Keratinocyte (primary cell): ENCODE measurements at regions not wholly inside any gene's neighbourhood (a gene's known extent, or its start where the extent isn't known, plus 50 kb on each side); places are given as distances from the start of the nearest gene placed in this dataset.

Experiments
- CTCF ChIP-seq, 3 experiments: IDR thresholded peaks in 1 of 3; conservative IDR thresholded peaks in 1 of 3; optimal IDR thresholded peaks in 1 of 3; 2 replicates in 2 of 3; 3 replicates in 1 of 3; pipeline versions ENCODE3 to v1.5.1; 2011; ENCODE audit warnings: low read length in 3 of 3, mild to moderate bottlenecking in 3 of 3, moderate library complexity in 2 of 3, control low read depth in 1 of 3, inconsistent platforms in 1 of 3; ENCODE audit not compliant: insufficient read depth in 2 of 3; ENCODE audit errors: extremely low read depth in 1 of 3
- EZH2 ChIP-seq: IDR thresholded peaks from one replicate; pipeline ENCODE4 v1.6.1; 2012; ENCODE audit warnings: inconsistent platforms, mild to moderate bottlenecking, low read length, moderate library complexity

GRCh38 chr4:133775881-133776280 is 425.7 kb downstream of the PABPC4L start:
- TF ChIP-seq CTCF (optimal IDR thresholded peaks at IDR 0.05 in 1 of 3, IDR thresholded peaks at IDR 0.05 in 1 of 3, conservative IDR thresholded peaks at IDR 0.05 in 1 of 3; ENCODE audit: extremely low read depth in 1 of 3, insufficient read depth in 2 of 3, low read length in 3 of 3), result no peak
- TF ChIP-seq EZH2, result no peak
